ENCODE measurements at regions not wholly inside any gene's neighbourhood (a gene's known extent, or its start where the extent isn't known, plus 50 kb on each side); places are given as distances from the start of the nearest gene placed in this dataset.

DNA sequence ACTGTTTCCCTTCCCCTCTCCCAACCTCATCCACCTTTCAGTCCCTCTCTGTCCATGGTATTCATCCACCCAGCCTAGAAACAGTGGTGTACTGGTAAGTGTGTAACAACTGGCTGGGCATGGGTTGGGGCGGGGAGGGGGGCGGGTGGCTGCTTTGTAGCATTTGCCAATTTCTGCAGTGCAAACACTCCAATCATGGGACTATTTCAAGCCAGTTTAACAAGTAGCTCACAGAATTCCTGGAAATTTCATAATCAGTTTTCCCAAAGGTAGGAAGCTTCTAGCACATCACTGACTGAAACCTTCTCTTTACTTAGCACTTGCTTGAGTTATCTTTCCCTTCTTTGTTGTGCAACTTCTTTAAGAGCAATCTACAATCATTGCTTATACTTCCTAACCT lies 100.8 kb upstream of the WASF3 start:
- no peak for DNase-seq (ENCODE audit: low read depth in 2 of 2)

DNA sequence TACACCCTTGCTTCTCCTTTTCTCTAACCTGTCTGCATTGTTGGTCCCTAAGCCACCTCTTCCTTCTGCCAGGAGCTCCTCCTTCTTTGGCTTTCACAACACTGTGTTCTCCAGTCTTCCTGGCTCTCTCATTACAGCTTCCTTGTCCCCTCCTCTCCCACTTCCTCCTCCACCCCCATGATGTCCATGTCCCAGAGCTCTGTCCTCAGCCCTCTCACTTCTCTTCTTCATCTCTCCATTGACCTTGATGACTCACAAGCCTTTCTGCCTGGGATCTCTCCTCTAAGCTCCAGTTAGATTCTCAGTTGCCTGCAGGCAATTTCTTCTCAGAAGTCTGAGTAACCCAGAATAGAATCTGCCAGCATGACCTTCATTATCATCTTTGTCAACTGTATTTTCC lies 100.3 kb upstream of the WASF3 start:
- no peak for DNase-seq (ENCODE audit: low read depth in 2 of 2)

DNA sequence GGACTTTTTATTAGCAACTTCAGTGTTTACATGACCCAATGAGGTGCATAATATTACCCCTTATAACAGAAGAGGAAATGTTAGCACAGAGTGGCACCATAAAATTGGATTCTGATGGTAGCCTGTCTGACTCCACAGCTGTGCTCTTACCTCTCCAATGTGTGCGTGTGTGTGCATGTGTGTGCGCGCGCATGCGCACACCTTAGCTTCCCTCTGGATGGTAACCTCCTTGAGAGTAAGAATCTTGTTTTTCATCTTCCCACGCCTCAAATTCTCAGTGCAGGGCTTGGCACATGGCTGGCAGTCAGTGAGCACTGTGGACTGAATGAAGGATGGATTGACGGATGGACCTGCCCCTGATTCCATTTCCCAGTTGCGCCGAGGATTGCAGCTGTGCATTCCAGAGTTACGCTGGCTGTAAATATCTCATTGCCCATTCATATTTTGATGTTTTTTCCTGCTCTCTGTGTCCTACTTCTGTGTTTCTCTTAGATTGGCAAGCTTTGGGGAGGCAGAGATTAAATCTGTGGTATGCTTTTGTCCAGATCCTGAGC lies 99.2 kb upstream of the WASF3 start:
- no peak for DNase-seq (ENCODE audit: low read depth in 2 of 2)

DNA sequence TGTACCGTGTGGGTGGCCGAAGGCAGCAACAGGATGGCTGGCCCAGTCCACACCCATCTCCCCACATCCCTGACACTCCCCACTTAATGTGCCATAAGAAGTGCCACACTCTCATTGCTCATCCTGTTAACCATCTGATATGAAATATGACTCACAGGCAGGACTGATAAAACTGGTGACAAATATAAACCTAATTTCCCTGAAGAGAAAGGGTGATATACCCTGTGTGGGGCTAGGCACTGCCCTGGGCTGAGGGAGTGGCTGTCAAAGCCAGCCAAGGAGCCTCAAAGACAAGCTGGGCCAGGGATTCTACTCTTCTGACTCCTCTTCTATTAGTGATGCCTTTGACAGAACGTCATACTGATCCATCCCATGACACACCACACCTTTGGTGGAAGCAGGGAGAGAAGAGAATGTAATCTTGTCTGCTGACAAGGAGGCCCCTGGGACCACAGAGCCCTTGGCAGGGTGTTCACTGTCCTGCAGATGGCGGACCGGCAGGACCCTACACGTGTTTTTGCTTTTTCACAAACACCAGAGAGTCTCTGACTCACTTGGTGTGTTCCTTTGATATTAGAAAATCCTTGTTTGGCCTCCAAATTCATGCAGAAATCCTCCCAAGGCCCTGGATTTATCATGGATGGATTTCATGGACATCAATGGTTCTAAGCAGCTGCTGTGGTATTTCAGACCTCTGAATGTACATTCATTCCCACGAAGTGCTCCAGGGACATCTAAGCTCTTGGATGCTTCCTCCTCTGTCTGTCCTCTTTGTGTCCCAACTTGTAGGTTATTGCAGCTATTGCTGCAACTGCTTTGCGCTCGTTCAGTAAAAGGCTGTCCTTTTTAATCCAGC lies 98.0 kb upstream of the WASF3 start:
- DNase-seq (ENCODE audit: low read depth in 2 of 2) = no peak

DNA sequence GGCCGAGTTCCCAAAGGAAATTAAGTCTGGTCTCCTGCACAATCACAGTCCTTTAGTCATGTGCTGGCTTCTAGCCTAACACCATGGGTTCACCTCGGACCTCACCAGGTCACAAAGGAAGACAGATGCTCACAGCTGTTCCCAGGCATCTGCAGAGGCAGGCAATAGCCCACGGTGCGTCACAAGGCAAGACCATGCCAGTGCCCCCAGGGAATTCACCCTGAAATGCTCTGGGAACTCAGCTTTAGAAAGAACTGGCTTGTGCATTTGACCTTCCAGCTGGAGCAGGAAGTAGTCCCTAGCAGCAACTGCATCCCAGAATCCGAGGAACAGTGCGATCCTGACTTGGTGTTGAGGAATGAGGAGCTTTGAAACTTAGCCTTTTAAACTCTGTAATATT lies 96.8 kb upstream of the WASF3 start:
- DNase-seq (ENCODE audit: low read depth in 2 of 2) = no peak

DNA sequence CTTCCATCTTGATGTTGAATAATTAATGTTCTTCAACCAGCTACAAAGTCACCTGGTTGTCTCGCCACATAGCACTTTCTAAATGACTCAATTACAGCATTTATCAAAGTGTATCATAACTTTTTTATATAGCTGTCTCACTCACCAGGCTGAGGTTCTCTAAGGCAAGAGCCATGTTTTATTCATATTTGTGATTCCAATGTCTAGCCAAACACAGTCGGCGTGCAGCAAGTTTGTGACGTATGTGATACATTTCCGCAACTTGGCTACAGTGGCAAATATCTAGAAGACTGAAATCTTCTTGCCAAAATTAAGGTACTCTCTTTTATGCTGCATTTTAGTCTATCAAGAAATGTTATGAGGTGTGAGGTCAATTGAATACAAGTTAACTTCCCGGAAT lies 94.2 kb upstream of the WASF3 start:
- no peak for DNase-seq (ENCODE audit: low read depth in 2 of 2)

DNA sequence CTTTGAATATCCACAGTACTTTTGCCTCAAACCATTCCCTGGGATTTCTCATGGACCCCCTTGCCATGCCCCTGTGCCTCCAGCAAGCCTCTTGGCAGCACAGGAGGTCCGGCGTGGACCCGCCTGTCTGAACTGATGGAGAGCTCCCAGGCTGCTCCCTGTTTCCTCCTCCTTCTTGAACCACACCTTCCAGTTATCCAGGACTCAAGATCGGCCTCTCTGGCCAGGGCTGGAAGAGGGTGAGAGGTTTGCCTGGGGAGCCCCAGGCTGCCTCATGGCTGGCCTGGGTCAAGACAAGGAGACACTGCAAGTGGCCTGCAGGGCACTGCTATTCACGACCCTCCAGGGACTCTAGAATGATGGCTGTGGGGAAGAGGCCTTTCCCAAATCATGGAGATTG lies 93.6 kb upstream of the WASF3 start:
- DNase-seq (ENCODE audit: low read depth in 2 of 2) = no peak

DNA sequence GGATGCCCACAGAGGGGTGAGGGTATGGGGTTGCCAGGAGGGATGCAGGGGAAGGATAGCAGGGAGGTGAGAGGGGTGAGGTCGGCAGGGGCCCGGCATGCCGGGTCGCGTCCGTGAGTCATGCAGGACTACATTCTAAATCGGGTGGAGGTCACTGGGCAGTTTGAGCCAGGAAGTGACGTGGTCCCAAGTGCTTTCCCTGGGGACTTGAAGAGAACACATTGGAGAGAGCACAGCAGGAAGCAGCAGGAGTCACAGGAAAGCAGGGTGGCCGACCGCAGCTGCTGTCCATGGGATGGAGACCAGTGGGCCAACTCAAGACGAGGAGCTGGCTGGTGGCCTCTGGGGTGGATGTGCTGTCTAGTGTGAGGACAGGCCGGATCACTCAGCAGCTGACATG lies 92.0 kb upstream of the WASF3 start:
- DNase-seq (ENCODE audit: low read depth in 2 of 2) = no peak

DNA sequence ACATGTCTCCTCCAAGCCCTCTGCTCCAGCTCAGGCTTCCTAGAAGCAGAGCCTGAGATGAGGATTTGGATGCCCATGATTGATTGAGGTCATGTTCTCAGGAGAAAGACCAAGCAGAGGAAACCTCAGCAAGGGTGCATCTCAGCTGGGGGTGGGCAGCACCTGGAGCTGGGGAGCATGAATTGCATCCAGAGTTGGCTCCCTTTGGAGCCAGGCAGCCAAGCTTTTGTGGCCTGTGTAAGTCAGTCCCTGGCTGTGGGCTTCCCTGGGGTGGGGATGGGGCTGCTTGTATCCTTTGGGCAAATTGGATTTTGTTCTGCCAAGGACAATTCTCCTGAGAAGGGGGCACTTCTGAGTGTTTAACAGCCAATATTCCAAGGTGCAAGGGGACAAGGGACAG lies 91.5 kb upstream of the WASF3 start:
- DNase-seq (ENCODE audit: low read depth in 2 of 2) = no peak

DNA sequence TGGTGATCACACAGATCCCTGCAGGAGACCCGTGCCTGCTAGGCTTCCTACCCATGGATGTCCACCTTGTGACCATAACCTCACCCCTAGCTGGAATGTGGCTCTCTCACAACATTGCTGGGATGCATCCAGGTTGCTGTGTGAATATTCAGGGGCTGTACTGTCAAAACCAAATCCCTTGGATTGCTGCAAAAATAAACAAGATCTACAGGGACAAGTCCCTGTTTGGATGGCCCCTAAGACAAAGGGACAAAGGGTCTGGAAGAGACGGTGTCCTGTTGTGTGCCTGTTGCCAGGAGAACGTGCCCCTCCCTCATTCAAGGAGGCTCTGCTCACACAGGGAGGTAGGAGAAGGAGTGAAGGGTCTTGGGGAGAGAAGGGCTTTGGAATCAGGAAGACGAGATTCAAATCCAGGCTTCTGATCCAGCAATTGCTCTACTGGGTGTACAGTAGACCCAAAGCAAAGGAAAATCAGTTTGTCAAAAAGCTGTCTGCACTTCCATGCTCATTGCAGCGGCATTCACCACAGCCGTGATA lies 89.2 kb upstream of the WASF3 start:
- no peak for DNase-seq (ENCODE audit: low read depth in 2 of 2)

DNA sequence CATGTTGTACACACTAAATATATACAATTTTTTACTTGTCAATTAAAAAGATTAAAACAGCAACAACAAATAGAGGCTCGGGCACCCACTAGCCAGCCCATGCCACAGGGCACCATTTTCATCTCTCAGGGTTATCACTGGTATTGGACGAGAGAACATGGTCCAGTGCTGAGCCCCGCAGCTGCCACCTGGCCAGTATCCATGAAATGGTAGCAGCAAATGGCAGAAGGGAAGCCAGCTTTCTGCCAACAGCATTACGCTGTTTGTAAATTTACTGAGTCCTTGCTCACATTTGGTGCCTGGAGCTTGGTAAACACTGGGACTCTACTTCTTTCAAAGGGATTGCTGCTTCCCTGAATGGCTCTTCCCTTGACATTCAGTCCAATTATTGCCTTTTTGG lies 87.9 kb upstream of the WASF3 start:
- DNase-seq (ENCODE audit: low read depth in 2 of 2) = no peak

DNA sequence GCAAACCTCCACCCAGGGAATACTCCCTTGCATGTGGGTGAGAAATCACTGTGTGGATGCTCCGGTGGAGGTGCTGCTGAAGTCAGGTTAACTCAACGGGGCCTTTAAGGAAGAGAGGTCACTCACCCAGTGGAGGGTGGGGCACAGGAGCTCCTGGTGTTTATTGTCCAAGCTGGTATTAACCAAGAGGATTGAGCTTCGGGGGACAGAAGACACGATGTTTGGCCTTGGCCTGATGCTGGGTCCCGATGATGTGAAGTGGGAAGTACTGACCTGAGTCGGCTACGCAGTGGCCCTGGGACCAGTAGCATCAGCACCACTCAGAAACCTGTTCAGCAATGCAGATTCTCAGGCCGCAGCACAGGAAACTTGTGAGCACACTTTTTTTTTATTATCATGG lies 85.7 kb upstream of the WASF3 start:
- no peak for DNase-seq (ENCODE audit: low read depth in 2 of 2)

DNA sequence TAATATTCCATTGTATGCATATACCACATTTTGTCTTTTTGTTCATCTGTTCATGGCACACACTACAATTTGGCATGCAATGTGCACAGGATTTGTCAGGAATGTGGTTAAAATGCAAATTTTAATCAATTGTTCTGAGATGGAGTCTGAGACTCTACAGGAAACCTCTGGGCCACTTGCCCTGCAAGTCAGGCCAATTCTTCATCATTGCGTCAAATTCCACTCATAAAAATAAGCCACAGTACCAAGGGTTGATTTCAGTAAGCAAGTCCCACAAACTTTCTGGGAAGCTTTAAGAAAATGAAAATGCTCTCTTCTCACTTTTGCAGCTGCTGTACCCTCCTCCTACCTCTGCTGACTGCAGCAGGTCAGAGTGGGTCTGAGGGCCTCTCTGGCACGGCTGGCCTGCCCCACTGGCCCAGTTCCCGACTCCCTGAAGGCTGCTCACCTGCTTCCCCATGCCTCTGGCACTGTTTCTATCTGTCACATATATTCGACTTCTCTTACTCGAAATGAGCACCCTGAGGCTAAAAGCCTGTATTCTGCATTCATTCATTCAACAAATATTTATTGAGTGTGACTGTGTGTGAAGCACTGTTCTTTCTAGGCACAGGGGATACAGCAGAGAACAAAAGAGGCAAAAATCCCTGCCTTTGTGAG lies 83.8 kb upstream of the WASF3 start:
- DNase-seq (ENCODE audit: low read depth in 2 of 2) = no peak

DNA sequence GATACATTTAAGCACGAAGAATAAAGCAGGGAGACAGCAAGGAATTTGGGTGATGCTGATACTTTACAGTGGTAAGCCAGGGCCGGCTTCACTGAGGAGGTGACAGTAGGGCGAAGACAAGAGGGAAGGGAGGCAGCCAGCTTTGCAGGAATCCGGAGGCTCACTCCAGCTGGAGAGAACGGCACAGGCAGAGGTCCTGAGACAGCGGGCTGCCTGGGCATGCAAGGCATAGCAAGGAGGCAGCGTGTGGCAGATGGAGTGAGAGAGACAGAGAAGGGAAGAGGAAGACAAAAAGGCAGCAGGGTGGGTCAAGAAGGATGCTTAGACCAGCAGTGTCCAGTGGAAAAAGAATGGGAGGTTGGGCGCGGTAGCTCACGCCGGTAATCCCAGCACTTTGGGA lies 83.2 kb upstream of the WASF3 start:
- no peak for DNase-seq (ENCODE audit: low read depth in 2 of 2)

DNA sequence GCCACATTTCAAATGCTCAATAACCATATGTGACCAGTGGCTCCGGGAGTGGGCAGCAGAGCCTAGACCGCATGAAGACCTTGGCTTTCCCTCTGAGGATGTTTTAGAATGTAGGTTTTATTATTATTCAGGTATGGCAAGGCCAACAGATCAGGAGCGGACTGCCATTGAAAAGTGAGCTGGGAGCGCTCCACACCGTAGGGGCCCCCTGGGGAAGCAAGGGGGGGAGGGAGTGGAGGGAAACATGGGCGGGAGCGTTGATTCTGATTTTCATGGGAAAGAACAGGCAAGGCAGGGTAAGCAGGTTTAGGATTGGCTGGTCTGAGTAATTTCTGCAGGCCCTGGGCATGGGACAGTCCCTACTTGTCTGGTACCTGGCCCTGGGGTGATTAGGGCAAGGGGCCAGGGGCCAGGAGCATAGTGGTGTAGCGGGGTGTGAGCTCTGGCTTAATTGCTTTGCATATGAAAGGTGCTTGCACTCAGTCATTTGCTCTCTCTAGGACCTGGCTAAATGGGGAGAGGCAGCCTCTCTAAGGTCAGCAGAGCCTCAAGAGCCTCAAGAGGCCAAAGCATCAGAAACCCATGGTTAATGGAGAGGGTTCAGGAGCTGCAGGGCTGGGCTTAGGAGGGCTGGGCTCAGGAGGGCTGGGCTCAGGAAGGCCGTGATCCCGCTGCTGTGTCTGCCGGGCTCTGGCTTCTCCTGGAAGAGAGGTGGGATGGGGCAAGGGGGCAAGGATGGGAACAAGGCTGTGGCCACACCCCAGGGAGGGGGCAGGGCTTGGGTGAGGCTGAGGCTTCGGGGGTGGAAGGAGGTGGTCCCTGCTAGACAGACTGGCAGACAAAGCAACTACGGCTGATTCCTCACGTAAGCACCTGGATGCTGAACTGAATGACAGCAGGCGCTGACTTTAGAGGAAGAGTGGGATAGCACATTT lies 82.0 kb upstream of the WASF3 start:
- DNase-seq (ENCODE audit: low read depth in 2 of 2) = no peak

DNA sequence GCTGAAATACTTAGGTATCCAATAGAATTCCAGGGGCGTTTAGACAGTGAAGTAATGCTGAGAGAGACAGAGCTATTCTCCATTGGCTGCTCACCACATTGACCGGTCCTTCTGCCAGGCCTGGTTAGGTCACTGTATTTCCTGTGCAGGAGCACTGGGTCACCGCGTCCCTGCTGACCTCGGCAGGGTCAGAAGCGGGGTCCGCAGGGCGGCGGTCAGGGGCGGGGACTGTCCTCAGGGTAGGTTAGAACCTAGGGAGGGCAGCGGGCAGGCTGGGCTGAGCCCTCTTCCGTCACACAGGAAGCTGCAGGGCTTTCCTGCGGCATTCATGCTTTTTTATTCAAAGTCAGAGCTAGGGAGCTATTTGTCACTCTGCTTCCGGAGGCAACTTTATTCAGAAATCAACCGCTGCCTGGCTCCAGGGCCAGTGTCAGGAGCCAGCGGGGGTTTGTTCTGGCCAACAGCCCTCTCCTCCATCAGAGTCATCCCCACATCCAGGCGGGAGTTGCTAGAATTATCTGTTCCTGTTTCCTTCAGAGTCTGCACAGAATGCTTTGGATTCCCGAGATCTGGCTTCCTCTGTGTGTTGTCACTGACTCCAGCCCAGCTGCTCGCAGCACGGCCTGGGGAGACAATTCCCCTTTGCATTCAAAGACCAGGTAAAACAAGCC lies 81.2 kb upstream of the WASF3 start:
- no peak for DNase-seq (ENCODE audit: low read depth in 2 of 2)

DNA sequence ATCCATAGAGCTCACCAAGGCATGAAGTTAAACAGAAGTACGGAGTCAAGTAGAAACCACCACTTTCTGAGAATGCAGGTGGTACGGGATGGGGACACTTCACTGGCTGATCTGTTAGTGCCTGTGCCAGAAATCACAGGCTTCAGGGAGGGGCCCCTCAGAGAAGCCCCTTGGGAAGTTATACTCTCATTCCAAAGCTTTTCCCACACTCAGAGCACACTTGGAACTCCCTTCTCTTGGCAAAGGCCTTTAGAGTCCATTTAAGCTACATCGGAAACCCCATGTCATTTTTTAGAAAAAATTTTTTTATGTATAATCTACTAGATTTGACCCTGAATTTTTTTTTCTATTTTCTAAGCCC lies 80.7 kb upstream of the WASF3 start:
- DNase-seq (ENCODE audit: low read depth in 2 of 2) = no peak

DNA sequence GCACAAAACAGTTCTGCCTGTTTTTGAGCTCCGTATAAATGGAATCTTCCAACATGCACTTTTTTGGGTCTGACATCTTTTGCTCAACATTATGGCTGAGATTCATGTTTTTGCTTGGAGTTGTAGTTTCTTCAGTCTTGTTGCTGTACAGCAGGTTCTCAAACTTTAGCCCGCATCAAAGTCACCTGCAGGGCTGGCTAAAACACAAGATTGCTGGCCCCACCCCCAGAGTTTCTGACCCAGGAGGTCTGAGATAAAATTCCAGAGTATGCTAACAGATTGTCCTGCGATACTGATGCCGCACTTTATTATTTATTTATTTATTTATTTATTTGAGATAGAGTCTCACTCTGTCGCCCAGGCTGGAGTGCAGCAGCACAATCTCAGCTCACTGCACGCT lies 79.8 kb upstream of the WASF3 start:
- DNase-seq (ENCODE audit: low read depth in 2 of 2) = no peak

DNA sequence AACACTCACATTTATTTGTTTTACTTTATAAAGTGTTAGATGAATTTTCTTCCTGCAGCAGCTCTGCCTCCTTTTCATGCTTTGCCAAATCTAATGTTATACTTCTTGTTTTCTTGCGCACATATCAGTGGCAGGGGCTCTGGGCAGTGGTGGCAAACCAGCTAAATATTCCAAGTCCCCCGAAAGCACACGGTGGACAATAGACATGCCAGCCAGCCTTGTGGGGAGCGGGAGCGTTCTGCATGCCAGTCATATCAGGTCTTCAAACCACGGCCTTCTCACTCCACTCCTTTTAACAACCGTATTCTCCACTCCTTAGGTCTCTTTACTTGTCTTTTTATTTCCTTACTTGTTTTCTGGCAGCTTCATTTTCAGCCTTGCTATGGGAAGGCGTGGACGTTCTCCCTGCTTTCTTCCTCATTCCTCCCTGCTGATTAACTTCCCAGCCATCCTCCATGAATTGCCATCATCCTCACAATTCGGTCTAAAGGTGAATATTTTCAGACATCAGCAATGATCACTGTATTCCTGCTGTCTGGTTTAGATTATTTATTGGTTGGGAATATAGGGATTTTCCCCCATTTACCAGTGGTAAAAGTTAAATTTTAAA lies 77.1 kb upstream of the WASF3 start:
- DNase-seq (ENCODE audit: low read depth in 2 of 2) = no peak

DNA sequence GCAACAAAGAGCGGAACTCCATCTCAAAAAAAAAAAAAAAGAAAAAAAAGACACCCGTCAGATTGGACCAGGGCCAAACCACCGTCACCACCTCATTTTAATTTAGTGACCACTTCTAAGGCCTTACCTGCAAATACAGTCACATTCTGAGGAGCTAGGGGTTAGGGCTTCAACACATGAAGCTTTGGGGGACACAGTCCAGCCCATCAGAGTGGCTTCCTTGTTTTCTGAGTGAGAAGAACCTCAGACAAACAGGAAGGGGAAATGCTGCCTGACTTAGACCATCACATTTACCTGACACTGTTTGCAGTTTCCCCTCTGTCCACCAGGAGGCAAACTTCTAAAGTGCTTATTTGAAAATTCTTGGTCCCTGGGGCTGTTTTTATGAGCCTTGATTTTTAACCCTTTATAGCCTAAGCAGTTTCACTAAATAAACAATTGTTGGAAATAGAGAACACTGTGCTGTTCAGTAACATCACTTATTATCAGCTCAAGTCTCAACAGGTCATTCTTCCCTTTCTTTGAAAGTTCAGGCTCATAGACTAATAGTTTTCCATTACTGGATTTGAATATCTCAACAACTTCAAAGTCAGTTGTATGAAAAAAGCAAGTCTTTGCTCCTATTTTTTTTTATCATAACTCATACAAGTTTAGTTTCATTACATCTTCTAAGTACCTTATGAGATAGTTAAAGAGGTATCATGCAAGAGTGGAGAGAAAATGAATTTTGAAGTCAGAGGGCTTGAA lies 74.9 kb upstream of the WASF3 start:
- DNase-seq (ENCODE audit: low read depth in 2 of 2) = peak; percentile 43 to 49
